MM.1S (cell line): ENCODE measurements at regions not wholly inside any gene's neighbourhood (a gene's known extent, or its start where the extent isn't known, plus 50 kb on each side); places are given as distances from the start of the nearest gene placed in this dataset.

Source experiments
- CTCF ChIP-seq: fragments of 300-600 bp; sonication (generic); IDR thresholded peaks from 2 replicates; pipeline ENCODE4 v1.5.1; 2016; ENCODE audit warnings: antibody characterized with exemption, low read length, mixed read lengths
- EZH2 ChIP-seq: fragments of 300-600 bp; sonication (generic); optimal IDR thresholded peaks from 2 replicates; pipeline ENCODE3; 2017; ENCODE audit warnings: low read depth, mild to moderate bottlenecking, antibody characterized with exemption, low read length, mixed read lengths
- EZH2phosphoT487 ChIP-seq: fragments of 300-600 bp; sonication (generic); IDR thresholded peaks from 2 replicates; pipeline ENCODE4 v1.6.1; 2018; ENCODE audit warnings: antibody characterized with exemption, low read length

DNA sequence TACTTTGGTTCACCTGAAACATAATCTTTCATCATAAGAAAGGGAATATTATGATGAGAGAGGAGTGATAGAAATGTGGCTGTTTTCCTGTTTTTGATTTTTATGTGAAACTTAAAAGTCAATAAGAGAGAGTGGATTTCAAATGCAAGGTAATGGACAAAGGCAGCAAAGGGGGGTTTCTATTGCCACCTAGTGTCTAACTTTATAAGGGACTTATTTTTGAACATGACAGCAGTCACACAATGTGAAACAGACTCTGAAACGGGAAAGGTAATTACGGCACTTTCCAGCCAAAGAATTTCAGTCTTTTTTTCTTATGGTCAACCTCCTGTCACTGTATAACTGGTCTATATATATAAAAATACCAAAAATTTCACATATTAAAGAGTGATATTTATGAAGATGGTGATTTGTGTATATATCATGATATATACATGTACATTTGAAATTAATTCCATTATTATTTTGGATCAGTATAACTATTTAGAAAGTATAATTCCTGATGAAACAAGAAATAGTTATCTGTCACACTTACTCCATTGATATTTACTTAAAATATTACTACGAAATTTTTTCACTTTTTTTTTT lies 127.1 kb downstream of the FBXO8 start:
- TF ChIP-seq CTCF (peak; percentile 69), EZH2 (no peak), EZH2phosphoT487 (no peak)
